MG63 (cell line): ENCODE measurements at regions not wholly inside any gene's neighbourhood (a gene's known extent, or its start where the extent isn't known, plus 50 kb on each side); places are given as distances from the start of the nearest gene placed in this dataset.

Source experiments
- DNase-seq: peaks from one replicate; pipeline ENCODE4 v3.0.0-alpha.2; 2020
- H3K27me3 ChIP-seq: fragments of 250-450 bp; sonication (Bioruptor Pico); 2 replicates; pipeline ENCODE4 v1.5.1; 2020; ENCODE audit warnings: mild to moderate bottlenecking, moderate library complexity
- H3K36me3 ChIP-seq: fragments of 250-450 bp; sonication (Bioruptor Pico); 2 replicates; pipeline ENCODE4 v1.5.1; 2020; ENCODE audit warnings: mild to moderate bottlenecking, moderate library complexity
- H3K4me3 ChIP-seq: fragments of 250-450 bp; sonication (Bioruptor Pico); 2 replicates; pipeline ENCODE4 v1.5.1; 2020; ENCODE audit warnings: mild to moderate bottlenecking, moderate library complexity
- H3K9me3 ChIP-seq: fragments of 250-450 bp; sonication (Bioruptor Pico); 2 replicates; pipeline ENCODE4 v1.5.1; 2020; ENCODE audit warnings: mild to moderate bottlenecking, moderate library complexity

DNA sequence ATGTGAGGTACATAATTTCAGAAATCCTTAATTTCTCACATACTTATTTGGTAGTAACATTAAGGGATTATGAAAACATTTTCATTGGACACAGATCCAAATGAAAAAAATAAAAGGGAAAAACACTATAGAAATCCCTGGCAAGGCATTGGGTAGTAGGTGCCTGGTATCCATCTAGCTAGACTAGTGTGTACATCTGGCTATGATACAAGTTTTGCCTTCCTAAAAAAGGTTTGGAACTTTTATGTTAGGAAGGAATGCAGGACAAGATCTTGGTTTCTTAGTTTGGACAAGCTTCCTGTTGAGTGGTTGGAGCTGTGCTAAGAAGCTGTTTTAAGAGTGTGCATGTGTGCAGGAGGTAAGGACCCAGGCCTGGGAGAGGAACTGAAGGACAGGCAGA lies 252.3 kb upstream of the GLI3 start:
- H3K27me3 ChIP-seq, result no peaks in the 10 kb centered on the region
- H3K4me3 ChIP-seq, result no peak overlapping the region
- no peaks in the 10 kb centered on the region for H3K9me3 ChIP-seq
- H3K36me3 ChIP-seq, result no peaks in the 10 kb centered on the region
- no peak for DNase-seq

DNA sequence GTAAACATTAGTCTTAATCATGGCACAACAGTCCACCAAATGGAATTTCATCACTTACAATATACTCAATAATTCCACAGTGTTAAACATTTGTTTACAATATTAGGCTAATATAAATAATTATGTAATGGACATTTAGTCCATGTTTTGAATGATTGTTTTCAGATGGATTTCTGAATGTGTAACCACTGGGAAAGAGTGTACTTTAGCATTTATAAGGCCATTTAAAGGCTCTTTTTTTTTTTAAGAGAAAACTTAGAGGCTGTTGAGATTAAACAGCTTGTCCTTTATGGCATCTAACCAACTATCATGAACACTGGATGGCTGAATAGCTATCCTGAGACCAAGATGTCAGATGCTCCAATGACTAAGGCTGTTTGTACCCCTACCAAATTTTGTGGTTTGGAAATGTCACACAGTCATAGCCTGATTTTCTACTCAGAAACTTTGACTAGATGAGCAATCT lies 248.3 kb upstream of the GLI3 start:
- Histone ChIP-seq H3K9me3 (no peaks in the 10 kb centered on the region), H3K27me3 (no peaks in the 10 kb centered on the region), H3K36me3 (no peaks in the 10 kb centered on the region), H3K4me3 (no peak overlapping the region)
- DNase-seq, result no peak

DNA sequence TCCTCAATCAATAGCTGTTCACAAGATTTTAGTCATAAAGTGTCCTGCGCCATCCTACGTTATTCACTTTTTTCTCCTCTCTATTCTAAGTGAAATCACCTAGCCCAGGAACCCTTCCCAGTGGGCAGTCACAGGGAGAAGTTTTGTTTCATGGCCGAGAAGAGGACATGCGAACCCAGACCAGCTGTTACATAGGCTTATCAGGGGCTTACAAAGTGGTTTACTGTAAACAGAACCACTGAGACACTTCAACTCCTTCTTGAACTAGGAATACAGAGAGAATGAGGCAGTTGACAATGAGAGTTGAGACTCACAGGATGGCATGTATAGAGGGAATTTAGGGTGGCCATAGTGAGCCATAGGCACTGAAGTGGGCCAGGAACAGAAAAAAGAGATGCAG lies 246.9 kb upstream of the GLI3 start:
- no peaks in the 10 kb centered on the region for H3K36me3 ChIP-seq
- no peaks in the 10 kb centered on the region for H3K9me3 ChIP-seq
- H3K27me3 ChIP-seq, result no peaks in the 10 kb centered on the region
- H3K4me3 ChIP-seq, result no peak overlapping the region
- DNase-seq, result no peak

DNA sequence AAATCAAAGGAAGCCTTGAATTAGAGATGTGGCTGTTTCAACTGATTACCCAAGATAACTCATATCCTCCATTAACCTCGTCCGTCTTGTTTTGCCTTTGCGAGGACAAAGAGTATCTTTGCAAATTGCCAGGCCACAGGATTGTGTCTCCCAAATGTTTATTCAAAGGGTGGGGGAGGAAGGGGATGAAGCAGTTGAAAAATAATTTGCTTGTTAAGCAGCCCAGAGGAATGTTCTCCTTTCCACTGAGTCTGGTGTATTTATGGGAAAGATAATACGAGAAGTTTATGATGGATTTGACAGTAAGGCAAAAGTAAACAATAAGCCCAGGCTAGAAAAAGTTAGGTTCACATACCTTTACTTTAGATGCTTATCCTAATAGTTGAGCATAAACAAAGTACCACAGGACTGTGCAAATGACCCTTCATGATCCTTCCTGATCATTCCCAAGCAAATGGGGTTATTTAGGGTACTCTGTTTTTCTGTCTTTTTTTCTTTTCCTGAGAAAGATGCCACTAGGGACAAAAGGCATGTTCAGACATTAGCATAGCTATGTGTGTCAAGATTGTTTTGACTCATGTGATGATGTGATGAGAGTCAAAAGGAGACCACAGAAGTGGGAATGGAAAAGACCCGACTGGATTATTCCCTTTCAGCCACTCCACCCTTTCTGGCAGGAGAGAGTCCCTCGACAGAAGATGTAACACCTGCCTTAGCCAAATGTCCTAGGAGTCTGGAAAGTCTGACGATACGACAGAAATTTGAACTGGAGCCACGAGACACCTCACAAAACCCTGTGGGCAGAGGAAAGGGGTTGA lies 243.0 kb upstream of the GLI3 start:
- Histone ChIP-seq H3K4me3 (no peak overlapping the region), H3K36me3 (no peaks in the 10 kb centered on the region), H3K9me3 (no peaks in the 10 kb centered on the region), H3K27me3 (no peaks in the 10 kb centered on the region)
- DNase-seq, result no peak

DNA sequence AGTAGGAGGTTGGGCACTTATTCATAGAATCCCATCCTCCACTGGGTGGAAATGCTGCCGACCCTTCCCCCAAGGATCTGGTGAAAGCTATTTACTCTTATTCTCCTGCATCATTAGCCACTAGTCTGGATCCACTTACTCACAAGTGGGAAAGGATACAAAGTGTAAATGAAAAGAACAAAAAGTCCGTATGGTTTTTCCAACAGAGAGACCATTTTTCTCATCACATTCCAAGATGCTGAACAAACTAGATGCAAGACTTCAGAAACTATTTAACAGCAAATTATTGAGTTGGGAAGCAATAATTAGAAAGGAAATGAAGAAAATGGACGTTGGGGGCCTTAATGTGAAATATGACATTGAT lies 242.4 kb upstream of the GLI3 start:
- no peak overlapping the region for H3K4me3 ChIP-seq
- H3K36me3 ChIP-seq, result no peaks in the 10 kb centered on the region
- DNase-seq, result no peak
- no peaks in the 10 kb centered on the region for H3K9me3 ChIP-seq
- H3K27me3 ChIP-seq, result no peaks in the 10 kb centered on the region

DNA sequence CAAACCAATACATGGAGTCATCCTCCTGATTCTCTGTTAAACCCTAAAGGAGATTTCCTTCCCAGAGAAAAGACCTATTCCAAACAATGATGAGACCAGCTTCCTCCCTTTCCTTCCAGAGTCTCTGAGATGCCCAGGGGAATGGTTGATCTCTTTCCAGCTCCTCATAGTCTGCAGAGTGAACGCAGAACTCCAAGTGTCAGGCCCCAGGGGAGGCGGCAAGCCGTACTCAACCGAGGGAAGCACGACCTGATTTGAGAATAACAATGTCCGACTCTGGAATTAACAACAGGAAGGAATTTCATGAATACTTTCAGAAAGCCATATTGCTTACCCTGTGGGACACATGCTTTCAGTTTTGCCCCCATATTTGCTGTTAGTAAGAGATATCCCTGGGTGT lies 241.7 kb upstream of the GLI3 start:
- Histone ChIP-seq H3K36me3 (no peaks in the 10 kb centered on the region), H3K9me3 (no peaks in the 10 kb centered on the region), H3K4me3 (no peak overlapping the region), H3K27me3 (no peaks in the 10 kb centered on the region)
- DNase-seq, result no peak

DNA sequence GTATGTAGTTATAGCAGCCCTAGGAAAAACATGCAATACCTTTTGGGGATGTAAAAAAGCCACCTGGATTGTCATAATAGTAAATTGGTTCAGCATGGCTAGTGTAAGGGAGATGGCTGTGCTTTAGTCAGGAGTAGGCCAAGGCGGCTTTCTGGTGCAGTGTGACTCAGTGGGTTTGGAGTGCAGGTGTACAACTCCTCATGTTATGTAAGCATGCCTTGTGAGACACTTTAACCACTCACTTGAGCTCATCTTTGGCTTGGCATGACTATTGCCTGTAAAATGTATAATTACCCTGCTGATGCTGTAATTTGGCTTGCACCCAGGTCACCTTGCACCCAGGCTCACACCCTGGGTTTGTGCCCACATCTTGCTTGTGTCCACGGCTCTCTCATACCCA lies 239.2 kb upstream of the GLI3 start:
- no peaks in the 10 kb centered on the region for H3K36me3 ChIP-seq
- H3K4me3 ChIP-seq, result no peak overlapping the region
- no peaks in the 10 kb centered on the region for H3K27me3 ChIP-seq
- H3K9me3 ChIP-seq, result no peaks in the 10 kb centered on the region
- DNase-seq, result no peak

DNA sequence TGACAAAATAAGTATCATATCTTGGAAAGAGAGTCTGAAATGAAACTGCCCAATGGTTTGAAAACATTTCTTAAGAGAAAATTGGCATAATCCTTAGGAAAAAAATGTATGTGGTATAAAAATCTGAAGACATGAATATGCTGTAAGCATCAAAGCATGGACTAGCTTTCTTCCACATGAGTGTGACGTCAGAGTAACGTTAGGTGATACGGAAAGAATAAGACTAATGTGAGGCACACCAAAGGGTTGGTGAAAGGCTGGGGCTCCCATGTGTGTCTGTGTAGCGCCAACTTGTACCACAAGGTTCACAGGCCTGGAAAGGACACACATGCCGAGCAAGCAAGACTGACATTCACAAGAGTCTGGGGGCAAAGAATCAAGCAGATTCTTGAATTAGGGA lies 238.1 kb upstream of the GLI3 start:
- Histone ChIP-seq H3K27me3 (no peaks in the 10 kb centered on the region), H3K36me3 (no peaks in the 10 kb centered on the region), H3K4me3 (no peak overlapping the region), H3K9me3 (no peaks in the 10 kb centered on the region)
- DNase-seq, result no peak

DNA sequence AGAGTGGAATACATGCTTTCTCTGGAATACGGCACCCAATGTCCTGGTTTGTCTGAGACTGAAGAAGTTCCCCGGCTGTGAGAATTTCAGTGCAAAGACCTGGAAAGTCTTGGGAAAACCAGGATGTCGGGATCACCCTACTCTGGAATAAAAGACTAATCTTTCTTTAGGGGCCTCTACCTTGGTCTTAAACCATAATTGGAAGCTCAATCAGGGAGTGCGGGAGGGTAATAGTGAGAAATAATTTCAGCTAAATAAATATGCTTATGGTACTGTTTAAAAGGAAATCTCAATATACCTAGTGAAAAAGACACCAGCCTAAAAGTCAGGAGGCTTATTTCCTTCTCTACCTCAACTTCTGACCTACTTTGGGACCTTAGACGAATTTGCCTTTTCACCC lies 236.1 kb upstream of the GLI3 start:
- Histone ChIP-seq H3K27me3 (no peaks in the 10 kb centered on the region), H3K36me3 (no peaks in the 10 kb centered on the region), H3K9me3 (no peaks in the 10 kb centered on the region), H3K4me3 (no peak overlapping the region)
- no peak for DNase-seq

DNA sequence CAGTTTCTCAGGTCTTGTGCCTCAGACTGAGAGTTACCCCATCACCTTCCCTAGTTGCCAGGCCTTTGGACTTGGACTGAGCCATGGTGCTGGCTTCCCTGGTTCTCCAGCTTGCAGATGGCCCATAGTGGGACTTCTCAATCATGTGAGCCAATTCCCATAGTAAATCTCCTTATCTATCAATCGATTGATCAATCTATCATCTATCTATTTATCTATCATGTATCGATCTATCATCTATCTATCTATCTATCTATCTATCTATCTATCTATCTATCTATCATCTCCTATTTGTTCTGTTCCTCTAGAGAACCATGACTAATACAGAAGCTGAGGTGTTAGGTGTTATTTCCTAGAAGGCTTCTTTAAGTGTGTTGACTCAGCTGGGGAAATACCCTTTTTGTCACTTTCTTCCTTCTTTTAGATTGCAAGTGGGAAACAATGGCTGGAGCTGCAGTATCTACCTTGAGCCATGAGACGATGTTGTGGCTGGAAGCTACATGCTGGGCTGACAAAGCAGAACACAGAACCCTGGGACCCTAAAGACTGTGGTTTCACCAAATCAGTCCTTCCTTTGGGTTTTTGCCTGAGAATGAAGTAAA lies 234.7 kb upstream of the GLI3 start:
- H3K36me3 ChIP-seq, result no peaks in the 10 kb centered on the region
- DNase-seq, result no peak

DNA sequence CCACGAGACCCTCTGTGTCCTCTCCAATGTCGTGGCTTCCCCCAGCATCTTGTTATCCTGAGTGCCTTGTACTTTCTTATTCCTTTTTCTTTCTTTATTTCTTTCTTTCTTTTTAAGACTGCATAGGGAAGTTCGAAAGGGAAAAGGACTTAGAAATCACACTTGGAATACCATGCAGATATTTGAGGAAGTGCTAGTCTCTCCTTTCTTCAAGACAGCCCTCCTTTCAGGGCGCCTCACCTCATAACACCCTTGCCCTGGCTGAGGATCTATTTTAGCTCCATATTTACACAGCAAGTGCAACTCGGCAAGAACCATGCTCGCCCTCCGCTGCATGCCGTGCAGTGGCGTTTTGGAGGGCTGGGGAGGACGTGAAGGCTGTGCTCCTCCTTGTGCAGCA lies 232.3 kb upstream of the GLI3 start:
- DNase-seq, result no peak
- Histone ChIP-seq H3K4me3 (no peak overlapping the region), H3K36me3 (no peaks in the 10 kb centered on the region), H3K9me3 (no peaks in the 10 kb centered on the region; the same call in 1 of the 2 replicates), H3K27me3 (no peaks in the 10 kb centered on the region)

More for the DNA sequence above, 234.7 kb upstream of the GLI3 start:
- Histone ChIP-seq H3K4me3 (no peak overlapping the region), H3K9me3 (no peaks in the 10 kb centered on the region), H3K27me3 (no peaks in the 10 kb centered on the region)

DNA sequence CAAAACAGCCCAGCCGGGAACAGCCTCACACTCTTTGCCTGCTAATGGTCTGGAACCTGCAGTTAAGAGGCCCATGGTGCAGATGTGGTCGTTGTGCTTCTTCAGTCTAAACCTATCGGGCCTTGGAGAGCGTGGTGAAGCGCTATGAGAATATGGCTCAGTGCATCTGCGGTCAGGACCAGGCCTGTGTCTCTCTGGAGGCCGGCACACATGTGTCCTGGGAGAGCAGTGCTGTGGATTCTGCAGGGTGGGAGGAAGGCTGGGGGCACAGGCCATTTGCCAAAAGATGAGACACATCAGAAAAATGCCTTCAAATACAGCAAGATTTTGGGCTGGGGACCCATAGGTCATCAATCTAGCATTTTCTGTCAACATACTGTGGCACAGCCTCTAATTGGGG lies 231.5 kb upstream of the GLI3 start:
- no peaks in the 10 kb centered on the region for H3K27me3 ChIP-seq
- DNase-seq, result no peak
- H3K9me3 ChIP-seq, result peaks cover 7% of the 10 kb centered on the region
- no peaks in the 10 kb centered on the region for H3K36me3 ChIP-seq
- no peak overlapping the region for H3K4me3 ChIP-seq

DNA sequence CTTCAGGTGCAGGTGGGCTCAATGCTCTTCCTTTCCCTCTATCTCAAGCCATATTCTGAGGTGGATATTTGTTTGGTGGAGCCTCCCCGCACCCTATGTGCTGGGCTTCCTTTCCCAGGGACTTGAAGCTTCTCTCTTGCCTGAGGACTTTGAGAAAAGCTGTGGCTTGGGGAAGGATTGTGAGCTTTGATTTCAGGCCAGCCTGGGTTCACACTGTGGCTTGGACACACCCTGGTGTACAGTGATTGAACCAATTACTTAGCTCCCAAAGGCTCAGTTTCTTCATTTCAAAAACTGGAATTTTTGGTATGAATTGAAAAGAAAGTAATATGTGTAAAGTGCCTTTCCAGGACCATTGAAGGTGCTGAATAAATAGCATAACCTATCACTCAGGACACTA lies 224.5 kb upstream of the GLI3 start:
- Histone ChIP-seq H3K27me3 (no peaks in the 10 kb centered on the region), H3K9me3 (peaks cover 7% of the 10 kb centered on the region), H3K36me3 (no peaks in the 10 kb centered on the region), H3K4me3 (no peak overlapping the region)
- no peak for DNase-seq

DNA sequence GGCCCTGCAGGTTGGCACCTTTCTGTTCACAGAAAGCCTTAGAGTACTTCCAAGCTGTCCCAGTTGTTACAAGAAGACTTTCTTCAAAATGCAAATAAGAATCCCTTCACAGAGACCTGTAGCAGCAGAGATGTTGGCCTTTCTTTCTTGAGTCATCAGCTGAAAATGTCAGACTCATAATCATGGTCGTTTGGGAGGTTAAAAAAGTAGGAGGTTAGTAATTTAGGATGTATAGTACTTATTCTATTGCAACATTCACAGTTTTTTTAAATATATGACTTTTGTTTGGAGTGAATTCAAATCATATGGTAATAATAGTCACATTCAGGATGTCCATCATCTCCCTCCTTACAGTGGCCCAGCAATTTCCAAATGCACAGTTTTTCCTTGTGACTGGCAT lies 223.9 kb upstream of the GLI3 start:
- Histone ChIP-seq H3K36me3 (no peaks in the 10 kb centered on the region), H3K9me3 (peaks cover 7% of the 10 kb centered on the region), H3K4me3 (no peak overlapping the region), H3K27me3 (no peaks in the 10 kb centered on the region)
- DNase-seq, result no peak

DNA sequence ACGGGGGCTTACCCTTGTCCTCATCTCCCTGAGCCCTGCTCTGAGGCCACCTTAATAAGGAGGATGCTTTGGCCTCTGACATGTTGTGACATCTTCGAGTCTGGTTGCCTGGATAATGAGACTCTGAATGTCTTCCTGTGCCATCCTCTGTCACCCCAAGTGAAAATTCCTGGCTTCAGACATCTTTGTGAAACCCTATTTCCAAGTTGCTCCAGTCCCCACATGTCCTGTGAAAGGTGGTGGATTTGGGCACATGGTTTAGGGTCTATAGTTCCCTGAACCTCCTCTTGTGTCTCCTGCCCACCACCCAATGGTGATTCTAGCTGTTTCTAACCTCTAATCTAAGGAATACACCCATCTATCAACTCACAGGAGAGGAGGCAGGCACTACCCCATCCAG lies 223.1 kb upstream of the GLI3 start:
- H3K9me3 ChIP-seq, result peaks cover 7% of the 10 kb centered on the region
- no peak overlapping the region for H3K4me3 ChIP-seq
- H3K27me3 ChIP-seq, result no peaks in the 10 kb centered on the region
- DNase-seq, result no peak
- H3K36me3 ChIP-seq, result no peaks in the 10 kb centered on the region

DNA sequence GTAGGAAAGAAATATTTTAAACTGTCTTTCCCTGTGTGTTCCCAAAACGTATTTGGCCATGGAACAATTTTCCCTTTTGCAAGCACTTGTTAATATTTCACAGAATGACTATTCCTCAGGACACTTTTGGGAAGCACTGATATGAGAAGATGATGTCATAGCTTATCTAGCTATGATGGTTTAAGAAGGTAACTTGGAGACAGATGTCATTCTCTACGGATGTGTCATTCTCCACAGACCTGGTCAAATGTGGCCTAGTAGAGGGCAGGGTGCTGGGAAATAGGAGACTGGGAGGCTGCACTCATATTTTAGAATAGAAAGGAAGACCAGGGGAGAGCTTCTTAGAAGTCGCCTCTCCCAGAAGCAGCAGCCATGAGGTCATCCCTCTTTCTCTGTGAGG lies 220.7 kb upstream of the GLI3 start:
- no peaks in the 10 kb centered on the region for H3K9me3 ChIP-seq
- no peaks in the 10 kb centered on the region for H3K27me3 ChIP-seq
- DNase-seq, result no peak

DNA sequence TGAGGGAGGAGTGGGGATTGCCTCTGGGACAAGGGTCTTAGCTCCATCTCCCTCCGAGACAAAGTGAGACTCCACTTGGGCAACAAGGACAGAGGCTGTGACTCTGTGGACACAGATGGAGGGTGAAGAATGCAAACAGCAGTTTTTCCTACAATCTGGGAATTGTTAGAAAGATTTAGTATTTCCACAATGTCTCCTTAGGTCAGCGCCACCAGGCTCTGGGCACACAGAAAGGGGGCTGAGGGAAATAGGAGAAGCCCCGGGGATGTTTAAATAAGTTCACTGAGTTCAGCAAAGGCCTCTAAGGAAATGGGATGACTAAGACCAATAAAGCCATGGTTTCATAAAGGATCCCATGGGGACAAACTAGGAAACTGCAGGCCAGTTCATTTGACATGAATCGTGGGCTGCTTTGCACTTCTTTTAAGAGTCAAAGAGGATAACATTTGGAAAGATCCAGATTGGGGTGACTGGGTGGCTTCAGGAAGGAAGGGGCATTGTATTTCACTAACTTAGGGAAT lies 219.8 kb upstream of the GLI3 start:
- no peak for DNase-seq

More for the DNA sequence above, 220.7 kb upstream of the GLI3 start:
- no peak overlapping the region for H3K4me3 ChIP-seq
- no peaks in the 10 kb centered on the region for H3K36me3 ChIP-seq

DNA sequence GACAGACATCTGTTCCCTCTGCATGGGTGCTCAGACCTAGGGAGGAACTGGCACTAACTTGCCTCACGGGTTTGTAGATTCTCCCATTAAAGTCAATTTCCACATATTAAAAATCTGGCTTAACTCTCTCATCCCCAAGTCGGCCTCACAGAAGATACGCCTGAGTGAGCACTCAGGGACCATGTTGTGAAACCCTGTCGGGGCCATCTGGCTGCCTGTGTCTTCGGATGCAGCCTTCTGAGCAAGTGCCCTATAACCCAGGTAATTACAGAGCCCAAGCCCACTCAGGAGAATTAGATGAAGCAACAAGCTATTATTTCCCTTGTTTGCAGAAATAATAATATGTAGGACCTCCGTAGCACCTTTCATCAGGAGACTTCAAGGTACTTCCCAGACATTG lies 219.3 kb upstream of the GLI3 start:
- Histone ChIP-seq H3K9me3 (no peaks in the 10 kb centered on the region), H3K4me3 (no peak overlapping the region), H3K36me3 (no peaks in the 10 kb centered on the region), H3K27me3 (no peaks in the 10 kb centered on the region)
- DNase-seq, result no peak

More for the DNA sequence above, 219.8 kb upstream of the GLI3 start:
- no peaks in the 10 kb centered on the region for H3K9me3 ChIP-seq
- H3K4me3 ChIP-seq, result no peak overlapping the region
- no peaks in the 10 kb centered on the region for H3K27me3 ChIP-seq
- no peaks in the 10 kb centered on the region for H3K36me3 ChIP-seq
